ENCODE measurements at regions not wholly inside any gene's neighbourhood (a gene's known extent, or its start where the extent isn't known, plus 50 kb on each side); places are given as distances from the start of the nearest gene placed in this dataset.

- no peak overlapping the region for H3K4me3 Mint-ChIP-seq
- no peaks in the 10 kb centered on the region for H3K4me1 Mint-ChIP-seq (ENCODE audit: low read depth)
- peaks cover 5% of the 10 kb centered on the region for H3K9me3 Mint-ChIP-seq
- H3K36me3 Mint-ChIP-seq (ENCODE audit: insufficient read depth) = no peaks in the 10 kb centered on the region
- ATAC-seq = no peak
- no peaks in the 10 kb centered on the region for H3K27me3 Mint-ChIP-seq (ENCODE audit: low read depth)
- DNase-seq = no peak
Measured at GRCh38 chr18:51821610-51822009, 518.4 kb upstream of the DCC start.

- Mint-ChIP-seq H3K4me1 (ENCODE audit: low read depth) (no peaks in the 10 kb centered on the region), H3K27me3 (ENCODE audit: low read depth) (no peaks in the 10 kb centered on the region), H3K4me3 (no peak overlapping the region), H3K9me3 (peaks cover 13% of the 10 kb centered on the region), H3K36me3 (ENCODE audit: insufficient read depth) (no peaks in the 10 kb centered on the region)
- ATAC-seq (no peak), DNase-seq (no peak)
Measured at GRCh38 chr18:51824746-51825145, 515.3 kb upstream of the DCC start.

DNA sequence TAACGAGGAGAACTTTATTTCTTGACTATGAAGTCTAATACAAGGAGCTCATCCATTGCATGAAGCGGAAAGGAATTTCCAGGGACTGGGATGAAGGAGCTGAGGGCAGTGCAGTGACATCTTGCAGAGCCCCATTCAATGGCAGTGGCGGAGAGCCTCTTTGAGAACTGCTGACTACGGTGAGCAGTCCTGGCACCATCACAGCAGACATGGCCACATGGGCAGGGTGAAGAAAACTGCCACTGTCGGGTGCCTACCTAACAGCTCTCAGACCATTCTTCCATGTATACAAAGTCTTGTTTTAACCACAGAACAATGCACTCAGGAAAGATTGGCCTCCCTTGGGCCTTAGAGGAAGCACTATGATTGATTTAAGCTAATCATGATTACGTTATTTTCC is 506.1 kb upstream of the DCC start:
- ATAC-seq = no peak
- Mint-ChIP-seq H3K9me3 (peaks cover 3% of the 10 kb centered on the region), H3K4me3 (no peak overlapping the region), H3K36me3 (ENCODE audit: insufficient read depth) (no peaks in the 10 kb centered on the region), H3K4me1 (ENCODE audit: low read depth) (no peaks in the 10 kb centered on the region), H3K27me3 (ENCODE audit: low read depth) (no peaks in the 10 kb centered on the region)
- DNase-seq = no peak

DNA sequence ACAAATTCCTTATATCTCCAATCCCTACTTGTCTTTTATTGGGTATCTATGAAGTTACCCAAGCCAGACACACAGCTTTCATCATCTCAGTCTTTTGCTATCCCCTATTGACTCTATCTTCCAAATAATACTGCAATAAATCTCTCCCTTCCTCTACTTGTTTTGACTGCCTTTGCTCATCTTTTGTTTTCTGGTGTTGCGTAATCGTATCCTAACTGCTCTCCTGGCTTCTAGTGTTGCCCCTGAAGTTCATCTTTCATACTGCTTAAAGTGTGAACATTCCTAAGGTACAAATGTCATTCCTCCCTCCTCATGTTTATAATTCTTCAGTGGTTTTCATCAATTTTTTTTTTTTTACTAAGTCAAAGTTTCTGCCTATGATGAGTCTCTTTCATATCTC is 491.3 kb upstream of the DCC start:
- no peaks in the 10 kb centered on the region for H3K36me3 Mint-ChIP-seq (ENCODE audit: insufficient read depth)
- H3K27me3 Mint-ChIP-seq (ENCODE audit: low read depth) = no peaks in the 10 kb centered on the region
- peaks cover 14% of the 10 kb centered on the region for H3K9me3 Mint-ChIP-seq
- H3K4me1 Mint-ChIP-seq (ENCODE audit: low read depth) = no peaks in the 10 kb centered on the region
- no peak for ATAC-seq
- no peak overlapping the region for H3K4me3 Mint-ChIP-seq
- no peak for DNase-seq

GRCh38 chr18:51852681-51853080 is 487.3 kb upstream of the DCC start:
- peaks cover 4% of the 10 kb centered on the region for H3K9me3 Mint-ChIP-seq
- H3K4me1 Mint-ChIP-seq (ENCODE audit: low read depth) = no peaks in the 10 kb centered on the region
- no peaks in the 10 kb centered on the region for H3K27me3 Mint-ChIP-seq (ENCODE audit: low read depth)
- H3K36me3 Mint-ChIP-seq (ENCODE audit: insufficient read depth) = no peaks in the 10 kb centered on the region
- ATAC-seq (no peak), DNase-seq (no peak)
- no peak overlapping the region for H3K4me3 Mint-ChIP-seq

GRCh38 chr18:51857989-51858388 is 482.0 kb upstream of the DCC start:
- H3K4me3 Mint-ChIP-seq = no peak overlapping the region
- no peak for DNase-seq
- H3K4me1 Mint-ChIP-seq (ENCODE audit: low read depth) = no peaks in the 10 kb centered on the region
- H3K27me3 Mint-ChIP-seq (ENCODE audit: low read depth) = no peaks in the 10 kb centered on the region
- ATAC-seq = no peak
- H3K36me3 Mint-ChIP-seq (ENCODE audit: insufficient read depth) = no peaks in the 10 kb centered on the region
- no peaks in the 10 kb centered on the region for H3K9me3 Mint-ChIP-seq

DNA sequence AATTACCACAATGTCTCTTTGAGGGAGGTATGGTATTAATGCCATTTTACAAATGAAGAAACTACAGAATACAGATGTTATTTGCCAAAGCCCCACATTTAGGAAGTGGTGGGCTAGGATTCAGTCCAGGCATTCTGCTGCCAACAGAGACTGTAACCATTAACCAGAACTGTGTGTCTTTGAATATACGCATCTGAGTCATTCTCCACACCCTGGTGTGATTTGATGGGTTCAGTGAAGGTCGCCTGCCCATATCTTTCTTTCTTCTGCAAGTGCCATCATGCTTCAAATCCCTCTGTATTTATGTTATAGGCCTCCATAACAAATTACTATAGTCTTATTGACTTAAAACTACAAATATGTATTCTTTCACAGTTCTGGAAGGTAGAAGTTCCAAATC is 479.0 kb upstream of the DCC start:
- Mint-ChIP-seq H3K4me1 (ENCODE audit: low read depth) (no peaks in the 10 kb centered on the region), H3K4me3 (no peak overlapping the region), H3K9me3 (no peaks in the 10 kb centered on the region), H3K36me3 (ENCODE audit: insufficient read depth) (no peaks in the 10 kb centered on the region), H3K27me3 (ENCODE audit: low read depth) (no peaks in the 10 kb centered on the region)
- no peak for ATAC-seq
- no peak for DNase-seq

DNA sequence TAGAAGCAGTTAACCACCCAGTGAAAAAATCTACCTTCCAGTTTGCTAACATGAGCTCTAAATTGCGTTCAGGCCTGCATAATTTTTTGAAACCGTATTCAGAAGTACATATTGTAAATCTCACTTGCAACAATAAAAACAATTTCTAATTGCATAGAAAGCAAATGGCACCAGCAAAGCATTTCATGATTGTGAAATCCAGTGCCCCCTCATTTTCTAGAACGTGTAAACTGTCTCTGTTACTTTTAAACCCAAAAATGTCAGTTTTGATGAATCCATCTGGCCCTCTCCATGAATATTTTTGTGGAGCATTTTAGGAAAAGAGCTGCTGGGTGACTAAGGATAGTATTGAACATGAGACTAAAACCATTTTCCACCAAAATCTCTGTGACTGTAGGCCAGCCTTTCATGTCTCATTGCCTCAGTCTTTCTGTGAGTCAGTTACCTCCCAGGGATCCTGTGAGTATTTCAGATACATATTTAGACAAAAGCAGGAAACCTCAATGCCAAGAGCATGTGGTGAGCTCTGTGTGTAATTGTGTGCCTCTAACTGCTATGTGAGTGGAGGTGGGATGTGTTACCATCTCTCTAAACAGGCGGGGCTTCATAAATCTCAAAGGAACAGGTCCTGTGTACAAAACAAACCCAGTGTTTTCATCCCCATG is 477.8 kb upstream of the DCC start:
- ATAC-seq (no peak), DNase-seq (no peak)
- H3K4me1 Mint-ChIP-seq (ENCODE audit: low read depth) = no peaks in the 10 kb centered on the region
- H3K4me3 Mint-ChIP-seq = no peak overlapping the region
- H3K9me3 Mint-ChIP-seq = no peaks in the 10 kb centered on the region
- H3K36me3 Mint-ChIP-seq (ENCODE audit: insufficient read depth) = no peaks in the 10 kb centered on the region
- H3K27me3 Mint-ChIP-seq (ENCODE audit: low read depth) = no peaks in the 10 kb centered on the region

DNA sequence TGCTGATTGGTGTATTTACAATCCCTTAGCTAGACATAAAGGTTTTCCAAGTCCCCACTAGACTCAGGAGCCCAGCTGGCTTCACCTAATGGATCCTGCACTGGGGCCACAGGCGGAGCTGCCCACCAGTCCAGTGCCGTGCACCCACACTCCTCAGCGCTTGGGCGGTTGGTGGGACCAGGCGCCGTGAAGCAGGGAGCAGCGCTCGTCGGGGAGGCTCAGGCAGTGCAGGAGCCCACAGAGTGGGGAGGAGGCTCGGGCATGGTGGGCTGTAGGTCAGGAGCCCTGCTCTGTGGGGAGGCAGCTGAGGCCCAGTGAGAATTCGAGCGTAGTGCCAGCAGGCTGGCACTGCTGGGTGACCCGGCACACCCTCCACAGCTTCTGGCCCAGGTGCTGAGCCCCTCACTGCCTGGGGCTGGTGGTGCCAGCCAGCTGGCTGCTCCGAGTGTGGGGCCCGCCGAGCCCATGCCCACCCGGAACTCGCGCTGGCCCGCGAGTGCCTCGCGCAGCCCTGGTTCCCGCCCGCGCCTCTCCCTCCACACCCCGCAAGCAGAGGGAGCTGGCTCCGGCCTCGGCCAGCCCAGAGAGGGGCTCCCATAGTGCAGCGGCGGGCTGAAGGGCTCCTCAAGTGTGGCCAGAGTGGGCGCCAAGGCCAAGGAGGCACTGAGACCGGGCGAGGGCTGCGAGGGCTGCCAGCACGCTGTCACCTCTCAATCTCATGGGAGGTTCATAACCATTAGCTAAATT is 475.6 kb upstream of the DCC start:
- H3K4me1 Mint-ChIP-seq (ENCODE audit: low read depth) = no peaks in the 10 kb centered on the region
- no peak overlapping the region for H3K4me3 Mint-ChIP-seq
- H3K9me3 Mint-ChIP-seq = peaks cover 6% of the 10 kb centered on the region
- no peaks in the 10 kb centered on the region for H3K27me3 Mint-ChIP-seq (ENCODE audit: low read depth)
- no peaks in the 10 kb centered on the region for H3K36me3 Mint-ChIP-seq (ENCODE audit: insufficient read depth)
- DNase-seq (no peak), ATAC-seq (no peak)

GRCh38 chr18:51865538-51865937 is 474.5 kb upstream of the DCC start:
- H3K27me3 Mint-ChIP-seq (ENCODE audit: low read depth) = no peaks in the 10 kb centered on the region
- H3K4me1 Mint-ChIP-seq (ENCODE audit: low read depth) = no peaks in the 10 kb centered on the region
- no peak overlapping the region for H3K4me3 Mint-ChIP-seq
- H3K9me3 Mint-ChIP-seq = peaks cover 11% of the 10 kb centered on the region
- ATAC-seq = no peak
- no peak for DNase-seq
- H3K36me3 Mint-ChIP-seq (ENCODE audit: insufficient read depth) = no peaks in the 10 kb centered on the region

- DNase-seq (no peak), ATAC-seq (no peak)
- Mint-ChIP-seq H3K27me3 (ENCODE audit: low read depth) (no peaks in the 10 kb centered on the region), H3K36me3 (ENCODE audit: insufficient read depth) (no peaks in the 10 kb centered on the region), H3K4me3 (no peak overlapping the region), H3K9me3 (peaks cover 14% of the 10 kb centered on the region), H3K4me1 (ENCODE audit: low read depth) (no peaks in the 10 kb centered on the region)
Measured at GRCh38 chr18:51867767-51868166, 472.2 kb upstream of the DCC start.

- DNase-seq (no peak), ATAC-seq (no peak)
- H3K36me3 Mint-ChIP-seq (ENCODE audit: insufficient read depth) = no peaks in the 10 kb centered on the region
- H3K9me3 Mint-ChIP-seq = no peaks in the 10 kb centered on the region
- no peaks in the 10 kb centered on the region for H3K27me3 Mint-ChIP-seq (ENCODE audit: low read depth)
- H3K4me3 Mint-ChIP-seq = no peak overlapping the region
- no peaks in the 10 kb centered on the region for H3K4me1 Mint-ChIP-seq (ENCODE audit: low read depth)
Measured at GRCh38 chr18:51878724-51879123, 461.3 kb upstream of the DCC start.

DNA sequence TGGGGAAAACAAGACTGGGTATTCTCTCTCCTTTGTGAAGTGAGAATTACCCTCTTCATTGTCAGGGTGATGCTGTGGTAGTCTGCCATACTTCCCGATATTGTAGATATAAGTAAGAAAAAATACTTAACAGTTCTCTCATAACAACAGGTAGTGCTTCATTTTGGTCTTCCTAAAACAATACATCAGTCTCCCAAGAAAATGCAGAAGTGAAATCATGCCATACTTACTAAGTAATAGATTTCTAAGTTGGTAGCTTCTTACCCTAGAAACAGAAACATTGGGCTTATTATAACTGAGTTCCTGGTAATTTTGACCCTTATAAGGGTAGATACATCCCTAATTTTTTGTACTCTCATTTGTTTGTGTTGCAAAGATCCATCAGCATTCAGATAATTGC is 460.7 kb upstream of the DCC start:
- ATAC-seq = no peak
- Mint-ChIP-seq H3K4me1 (ENCODE audit: low read depth) (no peaks in the 10 kb centered on the region), H3K36me3 (ENCODE audit: insufficient read depth) (no peaks in the 10 kb centered on the region), H3K4me3 (no peak overlapping the region), H3K27me3 (ENCODE audit: low read depth) (no peaks in the 10 kb centered on the region), H3K9me3 (no peaks in the 10 kb centered on the region)
- no peak for DNase-seq

DNA sequence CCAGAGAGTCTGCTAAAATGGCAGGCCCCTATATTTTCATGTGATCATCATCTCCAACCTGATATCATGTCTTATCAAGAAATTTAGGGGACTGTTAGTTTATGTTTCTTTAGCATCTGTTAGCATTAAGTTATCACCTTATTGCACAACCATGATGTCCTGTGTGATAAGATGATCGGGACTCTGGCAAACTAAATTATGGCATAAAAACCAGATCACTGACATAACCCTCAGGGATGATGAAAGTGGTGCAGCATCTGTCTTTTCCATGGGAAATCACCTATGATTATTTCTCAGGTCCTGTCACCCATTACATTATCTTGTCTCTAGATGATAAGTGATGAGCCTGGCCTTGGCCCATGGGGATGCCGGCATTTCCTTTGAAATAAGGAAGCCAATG is 458.6 kb upstream of the DCC start:
- H3K27me3 Mint-ChIP-seq (ENCODE audit: low read depth) = no peaks in the 10 kb centered on the region
- H3K4me1 Mint-ChIP-seq (ENCODE audit: low read depth) = no peaks in the 10 kb centered on the region

DNA sequence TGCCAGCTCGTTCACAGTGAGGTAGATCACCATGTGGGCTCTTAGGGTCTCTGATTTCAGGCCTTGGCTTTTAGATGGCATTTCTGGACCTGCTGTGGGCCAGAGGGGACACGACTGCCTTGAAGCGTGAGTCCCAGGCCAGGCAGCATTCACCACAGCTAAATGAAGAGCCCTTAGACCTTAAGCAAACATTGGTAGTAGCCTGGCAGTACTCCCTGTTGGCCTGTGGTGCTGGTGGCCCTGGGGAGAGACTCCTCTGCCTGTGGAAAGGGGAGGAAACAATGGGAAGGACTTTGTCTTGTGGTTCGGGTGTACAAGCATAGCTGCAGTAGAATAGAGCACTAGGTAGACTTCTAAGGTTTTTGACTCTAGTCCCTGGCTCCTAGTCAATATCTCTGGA is 456.0 kb upstream of the DCC start:
- ATAC-seq (no peak), DNase-seq (no peak)
- Mint-ChIP-seq H3K9me3 (no peaks in the 10 kb centered on the region), H3K4me3 (no peak overlapping the region), H3K27me3 (ENCODE audit: low read depth) (no peaks in the 10 kb centered on the region), H3K4me1 (ENCODE audit: low read depth) (no peaks in the 10 kb centered on the region), H3K36me3 (ENCODE audit: insufficient read depth) (no peaks in the 10 kb centered on the region)

More for the DNA sequence above, 458.6 kb upstream of the DCC start:
- Mint-ChIP-seq H3K36me3 (ENCODE audit: insufficient read depth) (no peaks in the 10 kb centered on the region), H3K4me3 (no peak overlapping the region), H3K9me3 (no peaks in the 10 kb centered on the region)
- DNase-seq = no peak
- no peak for ATAC-seq

Data from activated T-cell treated with anti-CD3 and anti-CD28 coated beads, Interleukin-2, amount 50 U/mL, for 4 hours (primary cell).